H9 (cell line): ENCODE measurements at regions not wholly inside any gene's neighbourhood (a gene's known extent, or its start where the extent isn't known, plus 50 kb on each side); places are given as distances from the start of the nearest gene placed in this dataset.

ENCODE experiments used
- DNase-seq: peaks from one replicate; pipeline ENCODE4 v3.0.0-alpha.2; 2017
- H2AFZ ChIP-seq: one replicate; pipeline ENCODE4 v1.6.1; 2013; ENCODE audit warnings: mild to moderate bottlenecking, low read length, control low read depth, moderate library complexity
- H2AK5ac ChIP-seq: 2 replicates; pipeline ENCODE4 v1.6.1; 2013; ENCODE audit warnings: low read length, control low read depth, mixed read lengths; ENCODE audit not compliant: insufficient read length
- H2BK120ac ChIP-seq: one replicate; pipeline ENCODE4 v1.6.1; 2013; ENCODE audit warnings: low read depth, mild to moderate bottlenecking, low read length, control low read depth, inconsistent platforms; ENCODE audit not compliant: poor library complexity, severe bottlenecking
- H2BK12ac ChIP-seq: 2 replicates; pipeline ENCODE4 v1.6.1; 2013; ENCODE audit warnings: low read length, control low read depth, mixed read lengths, low read depth; ENCODE audit not compliant: insufficient read length
- H2BK15ac ChIP-seq: 2 replicates; pipeline ENCODE4 v1.6.1; 2013; ENCODE audit warnings: low read depth, low read length, control low read depth
- H2BK20ac ChIP-seq: one replicate; pipeline ENCODE4 v1.6.1; 2013; ENCODE audit warnings: low read depth, mild to moderate bottlenecking, low read length, control low read depth, inconsistent platforms; ENCODE audit not compliant: poor library complexity, severe bottlenecking
- H2BK5ac ChIP-seq: 2 replicates; pipeline ENCODE4 v1.6.1; 2013; ENCODE audit warnings: low read length, control low read depth, mixed read lengths; ENCODE audit not compliant: insufficient read length
- H3K14ac ChIP-seq: 2 replicates; pipeline ENCODE4 v1.6.1; 2013; ENCODE audit warnings: low read length, control low read depth; ENCODE audit not compliant: insufficient read depth
- H3K18ac ChIP-seq: 2 replicates; pipeline ENCODE4 v1.6.1; 2013; ENCODE audit warnings: low read depth, mild to moderate bottlenecking, mixed read lengths, low read length, control low read depth; ENCODE audit not compliant: insufficient read length
- H3K23ac ChIP-seq: 2 replicates; pipeline ENCODE4 v1.6.1; 2013; ENCODE audit warnings: low read length, control low read depth, mixed read lengths, low read depth; ENCODE audit not compliant: insufficient read length
- H3K23me2 ChIP-seq: 2 replicates; pipeline ENCODE4 v1.6.1; 2013; ENCODE audit warnings: low read depth, mild to moderate bottlenecking, mixed read lengths, low read length, control low read depth; ENCODE audit not compliant: insufficient read length, poor library complexity, severe bottlenecking
- H3K27ac ChIP-seq: 2 replicates; pipeline ENCODE4 v1.5.1; 2013; ENCODE audit warnings: low read length, control low read depth, mixed read lengths, low read depth; ENCODE audit not compliant: insufficient read length
- H3K27me3 ChIP-seq: 2 replicates; pipeline ENCODE4 v1.6.1; 2013; ENCODE audit warnings: low read length, control low read depth, inconsistent platforms; ENCODE audit not compliant: insufficient read depth
- H3K4ac ChIP-seq: 2 replicates; pipeline ENCODE4 v1.6.1; 2013; ENCODE audit warnings: low read depth, mild to moderate bottlenecking, control low read depth, inconsistent platforms, low read length, moderate library complexity
- H3K4me1 ChIP-seq: 2 replicates; pipeline ENCODE4 v1.6.1; 2013; ENCODE audit warnings: low read length, control low read depth, inconsistent platforms; ENCODE audit not compliant: insufficient read depth
- H3K4me2 ChIP-seq: 2 replicates; pipeline ENCODE4 v1.6.1; 2013; ENCODE audit warnings: low read length, control low read depth, mixed read lengths; ENCODE audit not compliant: insufficient read length, insufficient read depth
- H3K56ac ChIP-seq: 2 replicates; pipeline ENCODE4 v1.6.1; 2013; ENCODE audit warnings: low read depth, mild to moderate bottlenecking, mixed read lengths, low read length, control low read depth; ENCODE audit not compliant: insufficient read length
- H3K79me1 ChIP-seq: 2 replicates; pipeline ENCODE4 v1.6.1; 2013; ENCODE audit warnings: low read depth, mild to moderate bottlenecking, moderate library complexity, low read length, control low read depth, inconsistent platforms; ENCODE audit not compliant: insufficient read depth, poor library complexity, severe bottlenecking
- H3K79me2 ChIP-seq: 2 replicates; pipeline ENCODE4 v1.6.1; 2013; ENCODE audit warnings: low read length, control low read depth, inconsistent platforms; ENCODE audit not compliant: insufficient read depth
- H3K9ac ChIP-seq: 2 replicates; pipeline ENCODE4 v1.6.1; 2013; ENCODE audit warnings: low read length, control low read depth, mixed read lengths; ENCODE audit not compliant: insufficient read length; ENCODE audit errors: extremely low read depth
- H3K9me3 ChIP-seq: one replicate; pipeline ENCODE4 v1.6.1; 2013; ENCODE audit warnings: low read depth, low read length, inconsistent platforms; ENCODE audit not compliant: control insufficient read depth
- H3T11ph ChIP-seq: one replicate; pipeline ENCODE4 v1.6.1; 2013; ENCODE audit warnings: mild to moderate bottlenecking, low read length, control low read depth, inconsistent platforms
- H4K20me1 ChIP-seq: one replicate; pipeline ENCODE4 v1.6.1; 2013; ENCODE audit not compliant: control insufficient read depth, insufficient read length, insufficient read depth
- H4K5ac ChIP-seq: 2 replicates; pipeline ENCODE4 v1.6.1; 2013; ENCODE audit warnings: low read depth, mild to moderate bottlenecking, mixed read lengths, low read length, control low read depth; ENCODE audit not compliant: insufficient read length
- H4K8ac ChIP-seq: replicated peaks from 2 replicates; pipeline ENCODE4 v1.6.1; 2013; ENCODE audit warnings: low read length, control low read depth, mixed read lengths, low read depth; ENCODE audit not compliant: insufficient read length
- H4K91ac ChIP-seq: 2 replicates; pipeline ENCODE4 v1.6.1; 2013; ENCODE audit warnings: low read depth, mild to moderate bottlenecking, moderate library complexity, mixed read lengths, low read length, control low read depth; ENCODE audit not compliant: insufficient read length
- H3K27ac Mint-ChIP-seq, 3 experiments: 2 replicates in 2 of 3; 3 replicates in 1 of 3; pipeline ENCODE4 v1.8.0; 2020 to 2021; ENCODE audit warnings: mixed read lengths in 3 of 3, mild to moderate bottlenecking in 1 of 3, moderate library complexity in 1 of 3
- H3K27me3 Mint-ChIP-seq: 2 replicates; pipeline ENCODE4 v1.8.0; 2021; ENCODE audit warnings: low read depth, mild to moderate bottlenecking, moderate library complexity, mixed read lengths
- H3K36me3 Mint-ChIP-seq, 3 experiments: 2 replicates in 2 of 3; 3 replicates in 1 of 3; pipeline ENCODE4 v1.8.0; 2020 to 2021; ENCODE audit warnings: low read depth in 3 of 3, mixed read lengths in 3 of 3; ENCODE audit not compliant: insufficient read depth in 1 of 3
- H3K4me1 Mint-ChIP-seq, 2 experiments: 2 replicates each; pipeline ENCODE4 v1.8.0; 2020; ENCODE audit warnings: mixed read lengths in 2 of 2
- H3K4me3 Mint-ChIP-seq, 2 experiments: 2 replicates in 1 of 2; 3 replicates in 1 of 2; pipeline ENCODE4 v1.8.0; 2020 to 2021; ENCODE audit warnings: mild to moderate bottlenecking in 2 of 2, mixed read lengths in 2 of 2, moderate library complexity in 1 of 2
- H3K9me3 Mint-ChIP-seq, 2 experiments: 2 replicates in 1 of 2; 3 replicates in 1 of 2; pipeline ENCODE4 v1.8.0; 2020; ENCODE audit warnings: mild to moderate bottlenecking in 2 of 2, mixed read lengths in 2 of 2, moderate library complexity in 1 of 2
- CTCF ChIP-seq: fragments of 200-600 bp; sonication (generic); conservative IDR thresholded peaks from 3 replicates; pipeline ENCODE4 v1.8.0; 2021; ENCODE audit warnings: antibody characterized with exemption, mild to moderate bottlenecking
- WGBS: extraction: QIAGEN DNeasy Blood & Tissue Kit; methylation state at CpG from one replicate; pipeline ENCODE4 v1.1.7; 2013; ENCODE audit warnings: missing lambda C conversion rate, low lambda C conversion rate, mixed read lengths; ENCODE audit not compliant: insufficient read length; ENCODE audit errors: extremely low coverage; 5-methylcytosine and 5-hydroxymethylcytosine counted together

GRCh38 chr21:27771938-27772483 lies 805.1 kb upstream of the ADAMTS5 start:
- no peak overlapping the region for H2BK20ac ChIP-seq
- no peak for TF ChIP-seq CTCF
- H4K5ac ChIP-seq, result no peak overlapping the region
- H3K9me3 ChIP-seq, result no peaks in the 10 kb centered on the region
- H3T11ph ChIP-seq, result no peak overlapping the region
- no peak for DNase-seq
- H3K4ac ChIP-seq, result no peak overlapping the region
- no peak overlapping the region for H3K27ac Mint-ChIP-seq
- no peak overlapping the region for H3K27ac ChIP-seq
- H3K18ac ChIP-seq, result no peak overlapping the region
- no peak overlapping the region for H2BK15ac ChIP-seq
- no peak overlapping the region for H2AK5ac ChIP-seq
- H2BK120ac ChIP-seq, result no peak overlapping the region
- no peaks in the 10 kb centered on the region for H3K27me3 ChIP-seq
- no peak overlapping the region for H3K56ac ChIP-seq
- no peak overlapping the region for H2BK12ac ChIP-seq
- no peaks in the 10 kb centered on the region for H3K36me3 Mint-ChIP-seq
- H3K79me1 ChIP-seq, result no peaks in the 10 kb centered on the region
- no peak overlapping the region for H3K4me2 ChIP-seq
- peaks cover 0 to 1% of the 10 kb centered on the region in 2 experiments; a peak in 1 of 5 replicates for H3K9me3 Mint-ChIP-seq
- H3K14ac ChIP-seq, result no peak overlapping the region
- no CpG with 5 or more reads among the region's 5 CpGs for WGBS
- H2AFZ ChIP-seq, result no peak overlapping the region
- H2BK5ac ChIP-seq, result no peak overlapping the region
- no peaks in the 10 kb centered on the region for H4K20me1 ChIP-seq
- no peak overlapping the region for H3K9ac ChIP-seq
- no peaks in the 10 kb centered on the region for H3K79me2 ChIP-seq
- H3K23me2 ChIP-seq, result no peaks in the 10 kb centered on the region
- H3K27me3 Mint-ChIP-seq, result no peaks in the 10 kb centered on the region
- H4K91ac ChIP-seq, result no peak overlapping the region
- no peak overlapping the region for H3K23ac ChIP-seq
- no peak overlapping the region for H3K4me3 Mint-ChIP-seq
- H3K4me1 ChIP-seq, result no peaks in the 10 kb centered on the region
- H4K8ac ChIP-seq, result no peak overlapping the region
- H3K4me1 Mint-ChIP-seq, result no peaks in the 10 kb centered on the region
